Ectodermal cell (in vitro differentiated cells): ENCODE measurements at regions not wholly inside any gene's neighbourhood (a gene's known extent, or its start where the extent isn't known, plus 50 kb on each side); places are given as distances from the start of the nearest gene placed in this dataset.
"Not testable (repeated sequence)": the region's sequence is repeated elsewhere in the genome, so short reads cannot be mapped to it uniquely, and the experiment has no call there.

Source experiments
- H3K27ac ChIP-seq: 2 replicates; pipeline ENCODE4 v1.7.0; 2013; ENCODE audit warnings: mild to moderate bottlenecking, low read depth, low read length; ENCODE audit not compliant: insufficient read depth, poor library complexity, severe bottlenecking
- H3K27me3 ChIP-seq: 2 replicates; pipeline ENCODE4 v1.7.0; 2013; ENCODE audit warnings: mild to moderate bottlenecking, low read length; ENCODE audit not compliant: insufficient read depth, control insufficient read depth, poor library complexity, severe bottlenecking
- H3K36me3 ChIP-seq: one replicate; pipeline ENCODE4 v1.7.0; 2013; ENCODE audit warnings: low read length; ENCODE audit not compliant: control insufficient read depth, insufficient read depth
- H3K4me1 ChIP-seq: one replicate; pipeline ENCODE4 v1.7.0; 2013; ENCODE audit warnings: low read length; ENCODE audit not compliant: control insufficient read depth, insufficient read depth
- H3K4me3 ChIP-seq: 2 replicates; pipeline ENCODE4 v1.7.0; 2013; ENCODE audit warnings: low read depth, low read length, control low read depth; ENCODE audit not compliant: insufficient read depth
- H3K9me3 ChIP-seq: 2 replicates; pipeline ENCODE4 v1.7.0; 2013; ENCODE audit warnings: mild to moderate bottlenecking, low read length, moderate library complexity; ENCODE audit not compliant: control insufficient read depth
- WGBS, 2 experiments: methylation state at CpG; one replicate each; pipeline ENCODE4 v1.1.7; 2013; ENCODE audit warnings: missing lambda C conversion rate in 2 of 2; 5-methylcytosine and 5-hydroxymethylcytosine counted together

GRCh38 chr1:149314921-149315320 is 159.9 kb upstream of the NBPF19 start:
- H3K36me3 ChIP-seq, H3K4me1 ChIP-seq, H3K27me3 ChIP-seq, H3K4me3 ChIP-seq, H3K9me3 ChIP-seq, H3K27ac ChIP-seq: not testable (repeated sequence)
- no CpG with 5 or more reads among the region's 2 CpGs for WGBS, 2 experiments

GRCh38 chr1:149320971-149321731 is 153.7 kb upstream of the NBPF19 start:
- not testable (repeated sequence) for H3K27me3 ChIP-seq
- WGBS, 2 experiments: no CpG with 5 or more reads among the region's 48 CpGs

GRCh38 chr1:149321732-149322016 is 153.2 kb upstream of the NBPF19 start:
- not testable (repeated sequence) for H3K4me1 ChIP-seq, H3K27me3 ChIP-seq, H3K27ac ChIP-seq, H3K9me3 ChIP-seq, H3K36me3 ChIP-seq, H3K4me3 ChIP-seq
- no CpG with 5 or more reads among the region's 12 CpGs for WGBS, 2 experiments

More at GRCh38 chr1:149320971-149321731, 153.7 kb upstream of the NBPF19 start:
- not testable (repeated sequence) for H3K4me3 ChIP-seq, H3K36me3 ChIP-seq, H3K9me3 ChIP-seq, H3K27ac ChIP-seq, H3K4me1 ChIP-seq

- not testable (repeated sequence) for H3K27ac ChIP-seq, H3K36me3 ChIP-seq, H3K27me3 ChIP-seq, H3K4me1 ChIP-seq, H3K9me3 ChIP-seq, H3K4me3 ChIP-seq
Observed at GRCh38 chr1:149330081-149330335, 144.8 kb upstream of the NBPF19 start.

GRCh38 chr1:149336082-149336481 is 138.8 kb upstream of the NBPF19 start:
- no CpG with 5 or more reads among the region's 2 CpGs for WGBS, 2 experiments
- not testable (repeated sequence) for H3K27ac ChIP-seq

GRCh38 chr1:149338221-149338691 is 136.6 kb upstream of the NBPF19 start:
- H3K36me3 ChIP-seq, H3K27ac ChIP-seq, H3K4me3 ChIP-seq, H3K4me1 ChIP-seq, H3K9me3 ChIP-seq, H3K27me3 ChIP-seq: not testable (repeated sequence)
- no CpG with 5 or more reads among the region's 18 CpGs for WGBS, 2 experiments

More at GRCh38 chr1:149336082-149336481, 138.8 kb upstream of the NBPF19 start:
- H3K9me3 ChIP-seq, H3K4me3 ChIP-seq, H3K27me3 ChIP-seq, H3K4me1 ChIP-seq, H3K36me3 ChIP-seq: not testable (repeated sequence)

- not testable (repeated sequence) for H3K4me3 ChIP-seq, H3K9me3 ChIP-seq, H3K27ac ChIP-seq, H3K36me3 ChIP-seq, H3K4me1 ChIP-seq, H3K27me3 ChIP-seq
- no CpG with 5 or more reads among the region's 7 CpGs for WGBS, 2 experiments
Observed at GRCh38 chr1:149338698-149339097, 136.1 kb upstream of the NBPF19 start.

- not testable (repeated sequence) for H3K27me3 ChIP-seq, H3K9me3 ChIP-seq, H3K36me3 ChIP-seq, H3K4me3 ChIP-seq, H3K27ac ChIP-seq, H3K4me1 ChIP-seq
- WGBS, 2 experiments: no CpG with 5 or more reads among the region's 1 CpG
Observed at GRCh38 chr1:149349448-149349847, 125.4 kb upstream of the NBPF19 start.

GRCh38 chr1:149352205-149352604 is 122.6 kb upstream of the NBPF19 start:
- not testable (repeated sequence) for H3K27ac ChIP-seq, H3K4me1 ChIP-seq, H3K9me3 ChIP-seq, H3K4me3 ChIP-seq, H3K27me3 ChIP-seq, H3K36me3 ChIP-seq
- WGBS, 2 experiments: no CpG with 5 or more reads among the region's 1 CpG

- not testable (repeated sequence) for H3K9me3 ChIP-seq
- no CpG with 5 or more reads among the region's 2 CpGs for WGBS, 2 experiments
Observed at GRCh38 chr1:149354579-149354978, 120.3 kb upstream of the NBPF19 start.

GRCh38 chr1:149355748-149356147 is 119.1 kb upstream of the NBPF19 start:
- H3K36me3 ChIP-seq, H3K4me1 ChIP-seq, H3K27ac ChIP-seq, H3K9me3 ChIP-seq, H3K27me3 ChIP-seq, H3K4me3 ChIP-seq: not testable (repeated sequence)
- no CpG with 5 or more reads among the region's 1 CpG for WGBS, 2 experiments

More at GRCh38 chr1:149354579-149354978, 120.3 kb upstream of the NBPF19 start:
- H3K36me3 ChIP-seq, H3K27ac ChIP-seq, H3K4me3 ChIP-seq, H3K27me3 ChIP-seq, H3K4me1 ChIP-seq: not testable (repeated sequence)
